22Rv1 (cell line): ENCODE measurements at regions not wholly inside any gene's neighbourhood (a gene's known extent, or its start where the extent isn't known, plus 50 kb on each side); places are given as distances from the start of the nearest gene placed in this dataset.

Experiments used
- CTCF ChIP-seq: fragments of 450-650 bp; IDR thresholded peaks from 2 replicates; pipeline ENCODE4 v1.5.1; 2017; ENCODE audit warnings: mild to moderate bottlenecking
- ZFX ChIP-seq: fragments of 450-650 bp; IDR thresholded peaks from 2 replicates; pipeline ENCODE4 v1.6.1; 2017; ENCODE audit warnings: antibody characterized with exemption, borderline replicate concordance

GRCh38 chr11:11071486-11071885 is 213.6 kb upstream of the ZBED5 start:
- TF ChIP-seq CTCF (no peak), ZFX (no peak)
